ENCODE measurements at regions not wholly inside any gene's neighbourhood (a gene's known extent, or its start where the extent isn't known, plus 50 kb on each side); places are given as distances from the start of the nearest gene placed in this dataset.
A peak's percentile ranks its signal among the peaks of the same experiment; 100 is the strongest.
"Not testable (repeated sequence)": the region's sequence is repeated elsewhere in the genome, so short reads cannot be mapped to it uniquely, and the experiment has no call there.

DNA sequence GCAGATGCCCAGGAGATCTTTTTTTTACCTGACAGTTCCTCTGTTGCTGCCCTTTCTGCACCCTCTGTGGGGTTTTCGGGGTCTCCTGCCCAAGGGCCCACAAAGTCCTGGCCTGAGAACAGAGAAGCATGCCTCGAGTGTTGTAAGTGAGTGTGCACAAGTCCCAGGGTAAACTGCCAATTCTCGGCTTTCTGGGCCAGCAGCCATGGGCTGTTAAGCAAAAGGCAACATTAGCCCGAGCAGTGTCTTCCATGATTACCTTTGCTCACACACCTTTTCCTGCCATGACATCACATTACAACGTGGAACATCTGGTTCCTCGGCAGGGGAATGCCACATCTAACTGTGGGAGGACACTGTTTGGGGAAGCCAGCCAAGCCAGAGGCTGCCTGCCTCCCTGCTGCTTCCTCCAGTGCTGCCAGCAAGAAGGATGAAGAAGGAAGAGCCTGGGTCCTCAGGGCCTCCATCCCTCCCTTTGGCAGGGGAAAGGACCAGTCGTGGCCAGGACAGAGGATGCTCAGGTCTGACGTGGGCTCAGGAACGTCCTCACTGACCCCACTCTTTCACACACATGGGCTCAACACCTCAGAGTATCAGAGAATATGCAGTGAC lies 485.9 kb downstream of the OMA1 start:
- no peak for DNase-seq (ENCODE audit: low read depth)

DNA sequence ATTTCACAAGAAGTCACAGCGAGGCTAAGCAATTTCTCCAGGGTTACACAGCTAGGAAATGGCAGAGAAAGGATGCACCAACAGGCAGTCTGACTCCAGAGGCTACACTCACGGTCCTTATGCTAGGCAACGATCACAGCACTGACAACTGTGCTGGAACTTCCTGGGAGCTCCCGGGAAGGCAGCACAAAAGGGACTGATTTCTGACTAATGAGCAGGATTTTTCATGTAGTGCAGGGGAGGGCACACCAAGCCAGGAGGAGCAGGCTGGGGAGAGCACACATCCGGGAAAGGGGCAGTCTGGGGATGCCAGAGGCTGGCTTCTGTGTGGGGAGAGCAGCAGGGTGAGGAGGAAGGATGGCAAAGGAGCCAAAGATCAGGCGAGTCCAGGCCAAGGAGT lies 486.7 kb downstream of the OMA1 start:
- no peak for DNase-seq (ENCODE audit: low read depth)

DNA sequence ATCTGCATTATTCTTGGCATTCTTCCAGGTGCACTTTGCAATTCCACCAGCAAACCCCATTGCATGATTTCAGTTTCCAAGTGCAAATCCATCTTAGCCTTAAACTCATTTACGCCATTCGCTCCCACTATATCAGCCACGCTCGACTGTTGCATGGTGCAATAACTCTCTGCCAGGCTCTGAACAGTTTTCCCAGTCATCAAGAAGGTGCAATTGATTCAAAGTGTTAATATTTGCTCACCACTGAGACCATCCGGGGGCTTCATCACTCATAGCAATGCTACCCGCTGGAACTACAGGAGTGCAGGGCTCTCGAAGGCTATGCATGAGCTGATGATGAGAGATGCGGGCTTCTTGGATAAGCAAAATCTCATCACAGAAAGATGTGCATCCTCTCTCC lies 488.2 kb downstream of the OMA1 start:
- DNase-seq (ENCODE audit: low read depth): no peak

DNA sequence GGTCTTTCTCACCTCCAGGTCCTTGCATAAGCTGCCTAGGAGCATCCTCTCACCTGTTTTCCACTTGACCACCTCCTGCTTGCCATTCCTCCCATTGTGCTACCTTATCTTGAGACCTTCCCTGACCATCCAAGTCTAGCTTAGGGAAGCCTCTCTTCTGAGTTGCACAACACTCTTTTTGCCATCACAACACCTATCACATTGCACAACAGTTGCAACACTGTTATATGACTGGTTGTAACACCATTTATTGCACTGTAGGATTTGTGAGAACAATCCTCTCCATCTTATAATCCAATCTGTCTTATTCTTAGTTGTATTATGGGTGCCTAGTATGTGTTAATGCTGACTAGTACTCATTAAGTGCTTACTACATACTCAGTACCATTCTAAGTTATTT lies 488.7 kb downstream of the OMA1 start:
- DNase-seq (ENCODE audit: low read depth): no peak

DNA sequence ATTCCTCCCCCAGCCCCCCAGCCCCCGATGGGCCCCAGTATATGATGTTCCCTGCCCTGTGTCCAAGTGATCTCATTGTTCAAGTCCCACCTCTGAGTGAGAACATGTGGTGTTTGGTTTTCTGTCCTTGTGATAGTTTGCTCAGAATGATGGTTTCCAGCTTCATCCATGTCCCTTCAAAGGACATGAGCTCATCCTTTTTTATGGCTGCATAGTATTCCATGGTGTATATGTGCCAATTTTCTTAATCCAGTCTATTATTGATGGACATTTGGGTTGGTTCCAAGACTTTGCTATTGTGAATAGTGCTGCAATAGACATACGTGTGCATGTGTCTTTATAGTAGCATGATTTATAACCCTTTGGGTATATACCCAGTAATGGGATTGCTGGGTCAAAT lies 495.3 kb downstream of the OMA1 start:
- not testable (repeated sequence) for DNase-seq (ENCODE audit: low read depth)

DNA sequence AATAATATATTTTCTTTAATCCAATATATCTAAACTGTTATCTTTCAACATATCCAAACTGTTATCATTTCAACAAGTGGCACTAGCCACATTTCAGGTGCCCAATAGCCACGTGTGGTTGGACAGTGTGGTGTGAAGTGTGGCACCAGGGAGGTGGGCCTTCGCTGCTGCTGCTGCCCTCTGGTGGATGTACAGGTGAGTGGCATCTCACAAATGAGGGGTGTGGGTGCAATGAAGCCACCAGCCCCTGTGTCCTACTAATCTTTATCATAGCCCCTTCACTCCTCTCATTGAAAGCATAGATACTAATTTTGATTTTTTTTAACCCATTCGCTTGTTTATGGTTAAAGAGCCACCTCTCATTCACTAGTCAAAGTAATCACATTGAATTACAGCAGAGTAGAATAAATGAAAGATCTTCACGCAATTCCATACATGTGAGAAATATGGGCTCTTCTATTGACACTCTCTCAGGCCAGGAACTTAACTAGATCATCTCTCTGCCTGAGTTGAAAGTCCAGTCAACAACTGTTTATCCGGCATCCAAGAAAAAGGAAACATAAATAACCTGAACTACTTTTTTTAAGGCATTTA lies 499.2 kb downstream of the OMA1 start:
- no peak for DNase-seq (ENCODE audit: low read depth)

DNA sequence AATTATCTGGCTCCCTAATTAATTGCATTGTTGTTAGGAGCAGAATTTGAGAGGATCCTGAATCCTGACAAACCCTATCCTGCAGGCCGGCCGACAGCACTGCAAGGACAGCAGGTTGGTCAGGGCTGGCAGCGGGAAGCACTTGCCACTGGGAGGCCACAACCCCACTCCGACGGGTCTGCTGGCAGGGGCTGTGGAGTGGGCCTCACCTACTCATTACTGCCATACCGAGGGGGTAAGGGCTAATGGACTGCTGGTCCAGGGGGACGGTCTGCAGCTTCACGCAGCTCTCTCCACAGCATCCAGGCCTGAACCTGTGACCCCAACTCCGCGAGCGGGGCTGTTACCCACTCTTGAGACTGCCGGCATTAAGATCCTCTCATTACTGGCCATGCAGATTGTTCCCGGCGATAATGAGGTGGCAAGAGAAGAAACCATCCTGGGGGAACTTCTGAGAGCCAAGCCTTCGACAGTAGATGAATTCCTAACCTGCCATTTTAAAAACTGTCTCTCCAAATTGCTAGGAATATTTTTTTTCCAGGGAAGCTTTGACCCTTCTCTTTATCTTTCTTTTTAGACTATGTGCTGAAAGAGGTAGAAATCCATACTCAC lies 501.3 kb downstream of the OMA1 start:
- DNase-seq (ENCODE audit: low read depth): no peak

DNA sequence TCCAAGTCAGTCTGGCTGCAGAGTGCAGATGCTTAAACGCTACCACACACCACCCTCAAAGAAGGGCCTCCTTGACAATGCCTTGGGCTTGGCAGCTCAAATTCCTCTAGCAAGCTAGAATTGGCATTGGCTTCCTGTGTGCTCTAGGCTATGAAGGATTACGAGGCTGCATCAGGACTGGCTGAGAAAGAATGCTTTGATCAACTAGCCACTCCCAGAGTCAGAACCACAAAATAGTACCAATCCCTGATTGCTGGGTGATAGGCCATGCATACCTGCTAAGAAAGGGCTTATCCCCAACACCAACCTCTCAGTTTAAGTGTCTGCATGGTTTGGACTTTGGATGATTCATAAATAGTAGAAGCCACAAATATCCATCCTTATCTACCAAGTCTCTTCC lies 504.9 kb downstream of the OMA1 start:
- no peak for DNase-seq (ENCODE audit: low read depth)

DNA sequence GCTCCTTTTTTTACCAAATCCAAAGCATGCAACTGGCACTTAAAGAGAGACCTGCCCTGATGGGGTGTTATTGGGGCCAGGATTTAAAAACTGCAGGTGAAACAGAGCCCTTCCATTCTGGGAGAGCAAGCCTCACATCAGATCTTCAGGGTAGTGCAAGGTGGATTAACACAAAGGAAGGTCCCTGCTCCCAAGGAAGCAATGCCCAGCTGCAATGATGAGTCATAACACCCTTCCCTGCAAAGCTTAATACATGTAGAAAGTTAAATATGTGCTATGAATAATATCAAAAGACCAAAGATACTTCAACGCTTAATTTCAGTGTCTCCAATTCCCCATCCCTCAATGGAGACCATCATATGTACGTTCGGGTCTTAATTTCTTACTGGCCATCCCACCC lies 508.0 kb downstream of the OMA1 start:
- no peak for DNase-seq (ENCODE audit: low read depth)

DNA sequence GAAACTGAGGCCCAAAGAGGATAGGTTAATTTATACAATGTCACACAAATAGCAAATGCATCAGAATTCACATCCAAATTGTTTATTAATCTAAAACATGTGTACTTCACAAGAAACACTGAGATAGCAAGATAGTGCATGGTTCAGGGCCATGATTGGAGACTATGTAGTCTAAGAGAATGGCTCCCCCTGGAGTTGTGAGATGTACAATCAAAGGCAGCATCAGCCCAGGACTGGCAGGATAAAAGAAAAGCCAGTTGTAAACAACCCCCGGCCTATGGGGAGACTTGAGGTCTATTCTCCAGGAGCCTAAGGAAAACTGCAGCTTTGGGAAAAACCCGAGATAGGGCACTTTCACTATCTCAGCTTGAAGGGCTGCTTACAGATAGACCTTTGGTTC lies 511.0 kb downstream of the OMA1 start:
- no peak for DNase-seq (ENCODE audit: low read depth)

DNA sequence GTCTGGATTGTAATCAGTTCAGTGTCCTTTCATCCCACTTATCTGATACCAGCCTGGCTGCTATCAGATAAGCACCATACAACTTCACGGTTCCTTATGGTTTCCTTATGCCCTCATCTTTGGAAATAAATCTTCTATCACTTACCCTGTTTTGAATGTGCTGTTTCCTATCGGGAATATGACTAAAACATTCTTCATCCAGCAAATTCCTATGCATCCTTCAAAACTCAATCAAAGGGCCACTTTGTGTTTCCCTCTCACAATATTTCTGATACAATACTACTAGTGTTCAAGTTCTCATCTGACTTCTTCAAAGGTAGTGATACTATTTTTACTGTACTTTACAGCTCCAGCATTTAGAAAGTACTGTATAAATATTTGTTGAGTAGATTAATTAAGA lies 513.2 kb downstream of the OMA1 start:
- no peak for DNase-seq (ENCODE audit: low read depth)

DNA sequence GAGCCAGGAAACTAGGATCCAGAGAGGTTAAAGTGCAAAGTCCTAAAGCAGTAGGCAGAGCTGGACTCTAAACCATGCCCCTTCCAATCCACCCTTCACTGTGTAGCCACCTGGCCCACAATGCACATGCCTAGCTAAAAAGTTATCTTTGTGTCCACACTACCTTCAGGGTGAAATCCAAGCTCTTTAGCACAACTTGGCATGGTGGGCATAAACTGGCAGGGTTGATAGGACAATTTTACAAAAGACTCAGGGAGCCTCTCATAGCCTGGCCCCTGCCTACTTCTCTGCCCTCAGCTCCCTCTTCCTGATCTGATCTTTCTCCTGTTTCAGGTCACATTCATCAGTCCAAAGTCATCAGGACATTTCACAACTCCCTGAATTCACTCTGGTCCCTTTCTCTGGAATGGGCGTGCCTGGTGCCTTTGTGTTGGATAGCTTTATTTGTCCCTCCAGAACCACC lies 513.9 kb downstream of the OMA1 start:
- no peak for DNase-seq (ENCODE audit: low read depth)

DNA sequence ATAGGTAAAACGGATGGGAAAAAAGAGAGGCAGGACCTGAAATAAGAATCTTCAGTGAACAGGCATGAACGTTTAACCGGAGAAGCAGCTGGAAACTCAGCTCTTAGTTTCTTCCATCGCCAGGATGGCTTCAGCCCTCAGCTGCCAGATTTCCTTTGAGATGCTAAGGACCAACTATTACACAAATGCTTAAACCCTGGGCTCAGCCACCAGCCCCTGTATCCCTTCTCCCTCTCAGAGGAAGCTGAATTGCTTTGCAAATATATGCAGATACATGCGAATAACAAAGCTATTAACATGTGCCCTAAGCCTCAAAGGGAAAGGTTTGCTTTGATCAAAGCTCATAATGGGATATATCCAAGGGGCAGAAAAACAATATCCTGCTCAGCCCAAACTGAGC lies 515.1 kb downstream of the OMA1 start:
- DNase-seq (ENCODE audit: low read depth): no peak

DNA sequence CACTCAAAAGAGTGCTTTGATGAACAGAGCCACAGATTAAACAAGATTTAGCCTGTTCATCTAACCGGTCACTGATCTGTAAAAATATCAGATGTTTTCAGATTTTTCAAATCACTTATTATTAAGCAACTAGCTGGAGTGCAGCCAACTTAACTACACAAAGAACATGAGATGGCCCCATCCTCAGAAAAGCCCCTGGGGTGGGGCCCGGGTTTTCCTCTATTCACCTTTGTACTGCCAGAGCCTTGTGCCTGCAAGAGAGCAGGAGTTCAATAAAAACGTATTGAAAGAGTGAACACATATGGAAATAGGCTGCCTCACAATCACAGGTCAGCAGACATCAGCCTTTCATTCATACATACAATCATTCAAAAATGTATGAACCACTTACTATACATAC lies 516.1 kb downstream of the OMA1 start:
- DNase-seq (ENCODE audit: low read depth): no peak

DNA sequence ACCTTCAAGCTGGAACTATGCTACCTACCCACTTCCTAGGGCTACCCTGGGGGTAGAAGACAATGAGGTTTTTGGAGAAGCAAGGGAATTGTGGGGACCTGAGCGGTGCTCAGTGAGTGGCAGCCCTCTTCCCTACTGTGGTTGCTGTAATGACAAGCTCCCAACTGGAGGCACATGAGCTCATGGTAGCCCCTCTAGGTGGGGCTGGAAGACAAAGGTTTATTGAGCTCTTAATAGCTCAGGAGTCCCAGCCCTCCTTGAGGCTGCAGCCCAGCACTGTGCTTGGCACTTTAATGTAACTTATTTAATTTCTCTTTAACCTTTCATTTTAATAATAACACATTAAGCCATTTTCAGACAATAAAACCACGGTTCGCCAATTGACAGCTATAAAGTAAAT lies 528.9 kb downstream of the OMA1 start:
- no peak for DNase-seq (ENCODE audit: low read depth)

DNA sequence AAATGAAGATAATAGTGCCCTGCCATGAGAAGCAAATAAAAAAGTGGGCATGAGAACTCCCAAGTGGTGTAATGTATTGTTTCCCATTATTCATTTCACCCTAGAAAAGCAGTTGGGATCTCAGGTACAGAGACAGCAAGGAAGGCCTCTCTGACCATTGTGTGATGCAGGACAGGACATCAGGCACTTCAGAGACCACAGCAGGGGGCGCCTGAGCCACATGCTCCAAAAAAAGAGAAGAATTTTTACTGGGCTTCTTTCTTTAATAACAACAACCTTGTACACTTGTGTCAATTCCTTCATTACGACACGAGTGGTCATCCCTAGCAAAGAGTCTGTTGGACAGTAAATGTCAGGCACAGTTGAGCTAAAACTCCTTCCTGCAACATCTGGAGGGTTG lies 533.3 kb downstream of the OMA1 start:
- no peak for DNase-seq (ENCODE audit: low read depth)

DNA sequence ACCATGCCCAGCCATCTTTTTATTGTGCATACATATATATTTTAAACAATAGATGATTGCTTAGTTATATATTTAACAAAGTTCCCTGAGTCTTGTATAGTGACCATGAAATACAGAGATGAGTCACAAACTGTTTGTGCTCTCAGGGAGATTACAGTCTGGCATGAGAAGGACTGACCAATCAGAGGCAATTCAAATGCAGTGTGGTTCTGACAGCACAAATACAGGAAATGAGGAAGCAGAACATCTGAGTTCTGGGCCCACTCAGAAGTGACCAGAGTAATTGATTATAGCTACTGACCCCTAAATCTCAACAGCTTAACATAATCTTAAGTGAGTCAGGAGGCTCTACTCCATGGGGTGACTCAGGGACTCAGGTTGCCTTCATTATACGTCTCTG lies 534.5 kb downstream of the OMA1 start:
- DNase-seq (ENCODE audit: low read depth): peak; percentile 1

DNA sequence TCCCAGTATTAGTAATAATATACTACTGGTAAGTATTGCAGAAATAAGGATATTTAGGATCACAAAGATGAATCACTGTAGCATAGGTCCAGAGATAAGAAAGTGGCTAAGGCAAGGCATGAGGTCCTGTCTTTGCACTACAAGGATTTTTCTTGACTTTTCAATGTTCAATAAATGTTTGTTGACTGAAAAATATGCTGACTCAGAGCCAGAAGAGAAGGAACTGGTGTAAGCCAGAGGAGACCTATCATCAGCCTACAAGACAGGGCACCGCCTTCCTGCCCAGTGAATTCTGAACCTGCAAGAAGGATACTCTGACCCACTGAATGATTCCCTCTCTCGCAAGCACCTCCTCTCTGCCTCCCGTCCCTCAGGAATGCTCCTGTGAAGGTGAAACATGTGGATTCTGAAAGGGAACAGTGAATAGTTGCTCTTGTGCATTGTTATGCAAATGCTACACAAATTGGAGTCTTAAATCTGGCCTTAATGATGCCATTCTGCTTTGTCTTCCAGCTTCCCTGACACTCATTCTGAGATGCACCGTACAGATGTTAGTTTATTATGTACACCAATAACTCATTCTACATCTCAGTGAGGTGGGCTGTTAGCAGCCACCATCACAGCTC lies 540.0 kb downstream of the OMA1 start:
- no peak for DNase-seq (ENCODE audit: low read depth)

DNA sequence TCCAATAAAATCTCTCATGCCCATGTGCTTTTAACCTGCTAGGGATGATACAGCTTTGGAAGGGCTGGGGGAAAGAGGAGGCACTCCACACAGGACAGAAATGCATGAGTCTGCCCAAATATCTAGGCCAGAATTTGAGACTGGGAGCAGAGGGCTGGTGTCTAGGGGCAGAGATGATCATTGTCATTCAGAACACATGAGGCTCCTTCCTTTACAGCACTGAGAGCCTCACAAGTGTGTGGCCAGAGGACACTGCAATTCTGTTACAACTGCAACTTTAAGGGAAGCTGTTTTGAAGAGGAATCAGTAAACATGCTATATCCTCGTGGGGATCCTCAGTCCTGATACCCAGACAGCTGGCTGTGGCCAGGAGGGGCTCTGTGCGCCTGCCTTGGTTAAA lies 541.3 kb downstream of the OMA1 start:
- DNase-seq (ENCODE audit: low read depth): no peak

DNA sequence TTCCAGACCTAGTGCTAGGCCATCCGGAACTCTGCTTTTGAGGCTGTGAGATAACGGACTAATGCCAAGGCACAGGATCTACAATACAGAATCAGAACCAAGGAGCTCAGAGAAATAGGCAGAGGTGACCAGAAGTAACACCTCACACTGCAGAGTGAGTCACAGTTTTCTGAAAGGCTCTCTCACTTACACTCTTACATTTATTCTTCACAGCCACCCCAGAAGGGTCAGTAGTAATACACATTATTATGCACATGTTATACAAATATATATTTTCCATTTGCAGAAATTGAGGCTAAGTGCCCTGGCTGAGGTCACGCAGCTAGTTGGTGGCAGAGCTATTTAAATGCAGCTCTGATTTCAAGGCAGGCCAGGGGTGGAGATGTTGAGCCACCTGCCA lies 542.5 kb downstream of the OMA1 start:
- DNase-seq (ENCODE audit: low read depth): no peak

DNA sequence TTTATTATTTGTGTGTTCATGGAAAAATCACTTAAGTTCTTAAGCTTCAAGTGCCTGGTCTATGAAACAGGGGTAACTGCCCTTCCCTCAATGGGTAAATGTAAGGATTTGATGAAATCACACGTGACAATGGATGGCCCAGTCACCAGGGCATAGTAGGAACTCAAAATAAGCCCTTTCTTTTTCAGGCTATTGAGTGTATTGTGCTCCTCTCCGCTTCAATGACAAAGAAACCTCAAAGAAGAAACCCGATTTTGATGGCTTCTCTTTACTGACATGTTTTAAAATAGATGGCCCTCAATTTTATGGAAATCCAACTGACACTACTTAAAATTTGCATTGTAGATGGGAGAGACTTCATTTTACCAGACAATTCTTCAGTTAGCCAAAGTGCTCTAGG lies 543.5 kb downstream of the OMA1 start:
- no peak for DNase-seq (ENCODE audit: low read depth)

DNA sequence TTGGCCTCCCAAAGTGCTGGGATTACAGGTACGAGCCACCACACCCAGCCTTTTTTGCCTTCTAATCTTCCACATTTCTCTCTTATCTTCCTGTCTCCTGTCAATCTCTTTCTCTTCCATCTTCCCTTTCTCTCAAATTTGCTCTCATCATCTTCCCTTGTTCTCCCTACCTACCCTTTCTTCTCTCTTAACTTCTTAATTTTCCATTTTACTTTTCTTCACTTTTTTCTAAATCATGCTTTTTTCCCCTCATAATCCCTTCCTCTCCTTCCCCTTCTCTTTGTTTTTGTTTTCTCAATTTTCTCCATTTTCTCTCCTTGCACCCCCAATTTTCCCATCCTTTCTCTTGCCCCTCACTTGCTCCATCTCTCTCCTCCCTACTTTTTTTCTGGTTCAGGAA lies 545.7 kb downstream of the OMA1 start:
- DNase-seq (ENCODE audit: low read depth): no peak

DNA sequence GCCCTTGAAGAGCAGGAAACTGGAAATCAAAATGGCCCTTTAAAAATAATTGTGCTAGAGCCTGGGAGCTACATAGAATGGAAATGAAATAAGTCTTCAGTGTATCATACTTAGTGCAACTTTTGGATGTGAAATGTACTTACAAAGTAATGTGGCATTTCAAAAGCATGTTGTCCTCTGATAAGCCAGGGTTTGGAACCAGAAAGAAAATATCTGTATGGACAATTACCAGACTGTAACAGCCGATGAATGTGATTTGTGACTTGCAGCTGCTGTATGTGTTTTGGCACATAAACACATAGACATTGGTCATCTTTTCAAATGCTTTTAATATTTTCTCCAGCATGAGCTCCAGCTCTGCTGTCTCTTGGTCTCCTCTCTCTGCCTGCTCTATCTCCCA lies 546.4 kb downstream of the OMA1 start:
- DNase-seq (ENCODE audit: low read depth): no peak

DNA sequence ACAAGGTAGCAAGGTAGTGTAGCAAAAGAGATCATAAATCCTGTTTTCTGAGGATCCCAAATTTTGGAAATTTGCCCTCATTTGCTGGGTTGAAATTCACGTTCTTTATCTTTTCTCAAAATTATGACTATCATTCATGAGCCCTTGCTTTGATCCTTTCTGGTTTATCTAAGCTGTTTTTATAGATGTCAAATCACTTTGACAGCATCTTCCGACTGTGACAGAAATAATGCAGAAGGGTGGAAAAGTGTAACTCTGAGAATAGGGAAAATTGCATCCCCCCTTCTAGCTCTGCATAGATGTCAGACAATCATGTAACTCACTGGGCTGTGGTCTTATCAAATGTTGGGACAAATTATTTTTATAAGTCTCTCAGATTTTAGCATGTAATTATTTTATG lies 550.1 kb downstream of the OMA1 start:
- no peak for DNase-seq (ENCODE audit: low read depth)
